Activated naive CD8-positive, alpha-beta T cell (primary cell): ENCODE measurements at regions not wholly inside any gene's neighbourhood (a gene's known extent, or its start where the extent isn't known, plus 50 kb on each side); places are given as distances from the start of the nearest gene placed in this dataset.

Experiments
- H3K27ac Mint-ChIP-seq: one replicate; pipeline ENCODE4 v1.8.0; 2021; ENCODE audit warnings: mixed read lengths
- H3K27me3 Mint-ChIP-seq: one replicate; pipeline ENCODE4 v1.8.0; 2021; ENCODE audit warnings: mixed read lengths
- H3K36me3 Mint-ChIP-seq: one replicate; pipeline ENCODE4 v1.8.0; 2021; ENCODE audit warnings: mixed read lengths
- H3K4me1 Mint-ChIP-seq: one replicate; pipeline ENCODE4 v1.8.0; 2021; ENCODE audit warnings: low read depth, mixed read lengths
- H3K4me3 Mint-ChIP-seq: one replicate; pipeline ENCODE4 v1.8.0; 2021; ENCODE audit warnings: mild to moderate bottlenecking, mixed read lengths
- H3K9me3 Mint-ChIP-seq: one replicate; pipeline ENCODE4 v1.8.0; 2021; ENCODE audit warnings: low read depth, mixed read lengths

DNA sequence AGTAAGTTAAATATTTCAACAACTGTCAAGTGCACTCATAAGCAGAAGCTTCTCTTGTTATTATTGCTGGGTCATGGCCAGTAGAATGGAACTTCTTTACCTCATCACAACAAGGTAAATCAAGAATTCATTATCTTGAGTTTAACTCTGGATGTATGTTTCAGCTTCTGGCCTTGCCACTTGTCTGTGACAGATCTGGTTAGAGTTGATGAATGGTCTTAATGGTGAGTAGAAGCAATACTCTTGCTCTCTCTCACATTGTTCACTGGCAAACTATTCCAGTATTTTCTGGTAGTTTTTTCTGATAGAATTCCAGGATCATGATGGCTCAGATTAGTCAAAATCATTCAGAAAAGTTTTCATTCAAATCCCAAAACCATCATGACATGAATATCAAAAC is 51.3 kb upstream of the NR4A2 start:
- Mint-ChIP-seq H3K9me3 (peaks cover 5% of the 10 kb centered on the region), H3K4me1 (peaks cover 32% of the 10 kb centered on the region), H3K36me3 (no peaks in the 10 kb centered on the region), H3K27ac (no peak overlapping the region), H3K27me3 (no peaks in the 10 kb centered on the region), H3K4me3 (no peak overlapping the region)

DNA sequence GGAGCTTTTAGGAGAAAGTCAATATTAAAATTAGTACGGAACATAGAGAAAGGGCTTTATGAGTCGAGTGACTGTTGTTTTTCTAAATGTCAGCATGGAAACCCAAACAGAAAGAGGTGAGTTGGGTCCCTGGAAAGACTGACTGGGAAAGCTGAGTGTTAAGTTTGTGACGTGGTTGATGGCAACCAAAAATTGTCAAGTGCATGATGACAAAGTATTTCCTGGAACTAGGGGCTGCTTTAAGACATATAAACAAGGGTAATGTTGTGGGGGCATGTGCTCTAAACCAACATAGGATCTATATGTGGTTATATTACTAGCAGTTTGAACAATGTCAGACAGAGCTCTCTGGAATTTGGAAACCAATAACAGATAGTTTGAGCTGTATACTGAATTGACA is 50.9 kb upstream of the GPD2 start:
- peaks cover 2% of the 10 kb centered on the region for H3K36me3 Mint-ChIP-seq
- no peaks in the 10 kb centered on the region for H3K27me3 Mint-ChIP-seq
- peak overlapping the region; percentile 48 for H3K4me3 Mint-ChIP-seq
- peaks cover 26% of the 10 kb centered on the region for H3K4me1 Mint-ChIP-seq
- H3K27ac Mint-ChIP-seq = peak overlapping the region; percentile 91
- no peaks in the 10 kb centered on the region for H3K9me3 Mint-ChIP-seq
